ENCODE measurements at regions not wholly inside any gene's neighbourhood (a gene's known extent, or its start where the extent isn't known, plus 50 kb on each side); places are given as distances from the start of the nearest gene placed in this dataset.
A peak's percentile ranks its signal among the peaks of the same experiment; 100 is the strongest.

DNA sequence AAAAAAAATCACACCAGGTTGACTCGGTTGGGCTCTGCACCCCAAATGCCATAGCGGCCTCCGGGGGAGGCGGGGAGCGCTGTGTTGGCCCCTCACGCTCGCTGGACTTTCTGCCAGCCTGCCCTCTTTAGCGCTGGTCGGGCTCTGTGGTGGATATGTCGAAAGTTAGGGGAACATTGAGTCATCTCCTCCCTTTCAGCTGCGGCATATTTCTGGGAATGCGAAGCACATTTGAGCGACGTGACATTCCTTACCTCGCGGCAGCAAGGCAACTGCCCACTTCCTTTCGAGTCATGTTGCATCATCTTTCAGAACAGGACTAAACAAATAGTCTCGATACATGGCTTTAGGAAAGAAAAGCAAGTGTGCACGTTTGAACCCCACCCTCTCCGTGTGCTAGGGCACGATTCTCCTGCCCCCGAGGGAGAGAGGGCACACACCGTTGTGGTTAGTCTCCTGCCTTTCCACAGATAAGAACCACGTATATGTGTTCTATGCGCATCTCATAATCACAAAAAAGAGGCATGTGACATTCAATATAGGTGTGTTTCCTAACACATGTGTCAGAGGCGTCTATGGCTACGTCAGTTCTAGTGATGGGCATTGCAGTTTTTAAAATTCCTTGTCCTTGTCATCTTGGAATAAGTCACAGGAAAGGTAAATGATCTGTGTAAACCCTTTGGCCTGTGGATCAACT lies 105.9 kb upstream of the SLC45A1 start:
- H3K4me3 ChIP-seq (ENCODE audit: low read length): peak overlapping the region; percentile 4; the same call in 1 of the 2 replicates

DNA sequence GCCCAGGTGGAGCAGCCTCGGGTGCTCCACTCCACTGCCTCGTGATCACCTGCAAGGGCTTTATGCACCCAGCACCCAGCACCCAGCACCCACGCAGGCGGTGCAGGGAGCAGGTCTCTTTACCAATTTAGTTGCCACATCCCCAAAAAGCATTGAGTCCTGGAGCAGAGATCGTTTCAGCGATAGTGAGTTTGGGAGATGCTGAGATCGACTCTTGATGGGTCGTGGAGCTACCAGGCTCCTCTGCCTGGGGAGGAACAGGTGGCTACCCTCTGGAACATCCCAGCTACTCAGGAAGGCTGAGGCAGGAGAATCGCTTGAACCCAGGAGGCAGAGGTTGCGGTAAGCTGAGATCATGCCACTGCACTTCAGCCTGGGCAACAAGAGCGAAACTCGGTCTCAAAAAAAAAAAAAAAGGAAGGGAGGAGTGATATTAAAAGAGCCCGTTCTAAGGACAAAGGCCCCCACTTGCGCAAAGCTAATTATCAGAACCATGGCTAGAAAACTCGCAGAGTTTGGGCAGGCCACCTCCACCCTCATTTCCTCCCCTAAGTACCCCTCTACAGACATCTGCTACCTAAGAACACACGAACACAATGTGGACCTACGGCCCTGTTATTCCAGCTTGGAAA lies 106.5 kb upstream of the SLC45A1 start:
- TF ChIP-seq, protein P1, sequence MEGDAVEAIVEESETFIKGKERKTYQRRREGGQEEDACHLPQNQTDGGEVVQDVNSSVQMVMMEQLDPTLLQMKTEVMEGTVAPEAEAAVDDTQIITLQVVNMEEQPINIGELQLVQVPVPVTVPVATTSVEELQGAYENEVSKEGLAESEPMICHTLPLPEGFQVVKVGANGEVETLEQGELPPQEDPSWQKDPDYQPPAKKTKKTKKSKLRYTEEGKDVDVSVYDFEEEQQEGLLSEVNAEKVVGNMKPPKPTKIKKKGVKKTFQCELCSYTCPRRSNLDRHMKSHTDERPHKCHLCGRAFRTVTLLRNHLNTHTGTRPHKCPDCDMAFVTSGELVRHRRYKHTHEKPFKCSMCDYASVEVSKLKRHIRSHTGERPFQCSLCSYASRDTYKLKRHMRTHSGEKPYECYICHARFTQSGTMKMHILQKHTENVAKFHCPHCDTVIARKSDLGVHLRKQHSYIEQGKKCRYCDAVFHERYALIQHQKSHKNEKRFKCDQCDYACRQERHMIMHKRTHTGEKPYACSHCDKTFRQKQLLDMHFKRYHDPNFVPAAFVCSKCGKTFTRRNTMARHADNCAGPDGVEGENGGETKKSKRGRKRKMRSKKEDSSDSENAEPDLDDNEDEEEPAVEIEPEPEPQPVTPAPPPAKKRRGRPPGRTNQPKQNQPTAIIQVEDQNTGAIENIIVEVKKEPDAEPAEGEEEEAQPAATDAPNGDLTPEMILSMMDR (conservative IDR thresholded peaks at IDR 0.05; ENCODE audit: low read length): no peak
- H3K4me3 ChIP-seq (ENCODE audit: low read length): peak overlapping the region; percentile 4
- no peak for DNase-seq (ENCODE audit: low read depth)

More for the DNA sequence above, 105.9 kb upstream of the SLC45A1 start:
- DNase-seq (ENCODE audit: low read depth): peak; percentile 99
- TF ChIP-seq, protein P1 (conservative IDR thresholded peaks at IDR 0.05; ENCODE audit: low read length): 0 out of 2 replicates have a peak, but pooled peaks have one; percentile 7

DNA sequence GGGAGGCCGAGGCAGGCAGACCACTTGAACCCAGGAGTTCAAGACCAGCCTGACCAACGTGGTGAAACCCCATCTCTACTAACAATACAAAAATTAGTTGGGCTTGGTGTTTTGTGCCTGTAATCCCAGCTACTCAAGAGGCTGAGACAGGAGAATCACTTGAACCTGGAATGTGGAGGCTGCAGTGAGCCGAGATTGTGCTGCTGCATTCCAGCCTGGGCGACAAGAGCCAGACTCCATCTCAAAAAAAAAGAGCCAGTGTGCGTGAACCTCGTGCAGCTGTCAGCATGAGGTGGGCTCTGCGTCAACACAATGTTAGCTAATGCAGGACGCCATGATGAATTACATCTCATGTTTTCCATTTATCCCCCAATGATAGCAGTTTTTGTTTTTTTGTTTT lies 110.7 kb upstream of the SLC45A1 start:
- H3K4me3 ChIP-seq (ENCODE audit: low read length): no peak overlapping the region
- TF ChIP-seq, protein P1 (conservative IDR thresholded peaks at IDR 0.05; ENCODE audit: low read length): no peak
- DNase-seq (ENCODE audit: low read depth): no peak

DNA sequence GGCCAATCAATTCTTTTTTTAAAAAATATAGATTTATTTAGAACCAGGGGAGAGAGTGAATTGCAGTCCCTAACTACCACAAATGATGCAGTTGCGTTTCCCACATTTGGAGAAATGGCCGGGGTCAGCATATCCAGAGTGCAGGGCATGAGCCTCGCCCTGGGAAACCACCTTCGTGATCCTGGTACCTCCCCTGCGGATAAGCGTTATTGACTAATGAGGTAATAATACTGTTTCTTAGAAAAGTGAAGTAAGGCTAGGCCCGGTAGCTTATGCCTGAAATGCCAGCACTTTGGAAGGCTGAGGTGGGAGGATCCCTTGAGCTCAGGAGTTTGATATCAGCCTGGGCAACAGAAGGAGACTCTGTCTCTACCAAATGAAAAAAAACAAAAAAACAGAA lies 111.5 kb upstream of the SLC45A1 start:
- H3K4me3 ChIP-seq (ENCODE audit: low read length): no peak overlapping the region
- TF ChIP-seq, protein P1 (conservative IDR thresholded peaks at IDR 0.05; ENCODE audit: low read length): no peak
- no peak for DNase-seq (ENCODE audit: low read depth)

DNA sequence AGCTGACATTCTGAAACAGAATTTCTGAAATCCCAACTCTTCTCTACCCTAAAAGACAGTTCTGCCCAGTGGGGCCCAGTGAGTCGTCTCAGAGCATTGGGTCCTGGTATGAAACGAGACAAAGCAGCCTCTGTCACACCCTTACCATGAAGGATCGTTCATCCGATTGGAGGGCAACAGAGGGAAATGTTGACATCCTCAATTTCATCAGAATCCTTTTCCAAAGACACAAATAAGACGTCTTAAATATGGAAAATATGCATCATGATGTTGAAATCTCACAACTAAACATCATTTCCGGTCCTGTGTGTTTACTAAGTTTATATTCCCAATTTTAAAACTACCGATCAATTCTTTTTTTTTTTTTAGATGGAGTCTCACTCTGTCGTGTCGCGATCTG lies 112.1 kb upstream of the SLC45A1 start:
- TF ChIP-seq, protein P1 (conservative IDR thresholded peaks at IDR 0.05; ENCODE audit: low read length): no peak
- DNase-seq (ENCODE audit: low read depth): no peak
- no peak overlapping the region for H3K4me3 ChIP-seq (ENCODE audit: low read length)

DNA sequence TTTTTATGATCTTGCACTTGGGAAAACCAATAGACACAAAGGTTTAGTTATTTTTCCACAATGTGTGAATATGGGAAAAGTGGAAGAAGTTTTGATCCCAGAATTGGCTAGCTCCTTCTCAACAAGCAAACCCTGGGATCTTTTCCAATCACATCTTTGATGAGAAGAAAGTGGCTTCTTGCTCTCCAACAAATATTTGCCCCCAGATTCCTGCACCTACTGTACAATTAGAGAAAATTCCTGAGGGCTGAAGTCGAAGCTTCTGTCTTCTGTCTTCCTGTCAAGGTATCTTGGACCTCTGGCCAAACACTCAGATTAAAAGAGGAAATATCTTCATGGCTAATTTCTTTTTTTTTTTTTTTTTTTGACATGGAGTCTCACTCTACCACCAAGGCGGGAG lies 113.1 kb upstream of the SLC45A1 start:
- TF ChIP-seq, protein P1 (conservative IDR thresholded peaks at IDR 0.05; ENCODE audit: low read length): no peak
- DNase-seq (ENCODE audit: low read depth): peak; percentile 70
- H3K4me3 ChIP-seq (ENCODE audit: low read length): no peak overlapping the region

DNA sequence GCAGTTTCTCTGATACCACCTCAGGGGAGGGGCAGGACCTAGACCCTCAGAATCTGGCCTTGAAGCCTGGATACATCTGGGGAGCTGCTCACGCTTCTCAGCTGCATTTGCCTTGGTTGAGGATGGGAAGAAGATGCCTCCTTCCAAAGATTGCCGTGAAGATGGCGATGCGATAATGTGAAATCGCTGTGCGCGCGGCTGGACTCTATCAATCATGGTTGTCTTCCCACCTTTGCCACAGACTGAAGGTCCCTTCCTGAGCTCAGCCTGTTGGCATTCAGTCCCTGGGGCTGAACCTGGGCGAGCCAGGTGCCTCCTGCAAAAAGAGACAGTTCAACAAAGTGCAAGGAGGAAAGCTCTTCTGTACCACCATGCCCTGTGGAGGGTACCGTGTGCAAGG lies 114.4 kb upstream of the SLC45A1 start:
- no peak for DNase-seq (ENCODE audit: low read depth)
- TF ChIP-seq, protein P1 (conservative IDR thresholded peaks at IDR 0.05; ENCODE audit: low read length): no peak
- H3K4me3 ChIP-seq (ENCODE audit: low read length): no peak overlapping the region

Measured in AG10803 (cell line).